IMR-90 (cell line): ENCODE measurements at regions not wholly inside any gene's neighbourhood (a gene's known extent, or its start where the extent isn't known, plus 50 kb on each side); places are given as distances from the start of the nearest gene placed in this dataset.

ENCODE experiments used
- ATAC-seq: fragments of 200-7000 bp; cut with Tn5 transposase; 2 replicates; pipeline ENCODE4 v1.9.1; 2020; ENCODE audit warnings: low read depth, mild to moderate bottlenecking, moderate library complexity
- BruUV-seq: library from RNA; stranded (reverse); fragments of 400-500 nt; replicated peaks from 2 replicates; lab custom pipeline; 2021; lab: Mats Ljungman, UMichigan
- CTCF ChIA-PET: fragments of 300-600 bp; formaldehyde crosslinking; extraction: SDS; loops from one replicate; lab custom pipeline; 2021; ENCODE audit warnings: antibody characterized with exemption; lab: Yijun Ruan, JAX
- POLR2A ChIA-PET: fragments of 300-600 bp; sonication (Branson Sonifier 250); formaldehyde crosslinking; loops from one replicate; lab custom pipeline; 2022; ENCODE audit warnings: antibody characterized with exemption; ENCODE audit not compliant: unreplicated experiment; lab: Charles Lee
- DNase-seq: peaks from one replicate; pipeline ENCODE4 v3.0.0; 2013
- H2AFZ ChIP-seq: replicated peaks from 2 replicates; pipeline ENCODE3; 2013; ENCODE audit warnings: low read length, mild to moderate bottlenecking; ENCODE audit not compliant: poor library complexity
- H2AK5ac ChIP-seq: 2 replicates; pipeline ENCODE4 v1.6.1; 2013; ENCODE audit warnings: low read depth, low read length, inconsistent platforms
- H2AK9ac ChIP-seq: replicated peaks from 2 replicates; pipeline ENCODE3; 2013; ENCODE audit warnings: mild to moderate bottlenecking, low read depth, low read length, moderate library complexity; ENCODE audit not compliant: poor library complexity
- H2BK120ac ChIP-seq: 2 replicates; pipeline ENCODE4 v1.6.1; 2013; ENCODE audit warnings: low read depth, low read length, inconsistent platforms
- H2BK15ac ChIP-seq: 3 replicates; pipeline ENCODE4 v1.6.1; 2013; ENCODE audit warnings: low read depth, low read length, inconsistent platforms
- H2BK20ac ChIP-seq: 2 replicates; pipeline ENCODE4 v1.6.1; 2013; ENCODE audit warnings: low read depth, mild to moderate bottlenecking, inconsistent platforms, low read length, moderate library complexity
- H2BK5ac ChIP-seq: 2 replicates; pipeline ENCODE4 v1.6.1; 2013; ENCODE audit warnings: mild to moderate bottlenecking, low read depth, low read length, inconsistent platforms; ENCODE audit not compliant: poor library complexity, severe bottlenecking
- H3K14ac ChIP-seq: replicated peaks from 2 replicates; pipeline ENCODE4 v1.6.1; 2013; ENCODE audit warnings: low read depth, low read length, inconsistent platforms
- H3K18ac ChIP-seq: 2 replicates; pipeline ENCODE4 v1.6.1; 2013; ENCODE audit warnings: low read depth, low read length, control low read depth
- H3K23ac ChIP-seq: 2 replicates; pipeline ENCODE4 v1.6.1; 2013; ENCODE audit warnings: low read depth, low read length, inconsistent platforms
- H3K27ac ChIP-seq: 2 replicates; pipeline ENCODE4 v1.5.1; 2013; ENCODE audit warnings: mild to moderate bottlenecking, control low read depth, low read length; ENCODE audit not compliant: insufficient read depth
- H3K27me3 ChIP-seq: 2 replicates; pipeline ENCODE4 v1.6.1; 2013; ENCODE audit warnings: low read length; ENCODE audit not compliant: control insufficient read depth, insufficient read depth
- H3K36me3 ChIP-seq: 2 replicates; pipeline ENCODE4 v1.6.1; 2013; ENCODE audit warnings: low read length, mixed read lengths; ENCODE audit not compliant: control insufficient read depth, insufficient read depth
- H3K4ac ChIP-seq: 2 replicates; pipeline ENCODE4 v1.6.1; 2013; ENCODE audit warnings: low read depth, low read length, inconsistent platforms
- H3K4me1 ChIP-seq: 2 replicates; pipeline ENCODE4 v1.6.1; 2013; ENCODE audit warnings: low read length, mixed read lengths; ENCODE audit not compliant: control insufficient read depth, insufficient read depth
- H3K4me2 ChIP-seq: 2 replicates; pipeline ENCODE4 v1.6.1; 2013; ENCODE audit warnings: low read depth, mild to moderate bottlenecking, control low read depth, low read length, moderate library complexity
- H3K4me3 ChIP-seq: 2 replicates; pipeline ENCODE4 v1.5.1; 2013; ENCODE audit warnings: low read depth, mild to moderate bottlenecking, control low read depth, low read length, moderate library complexity; ENCODE audit not compliant: insufficient read depth
- H3K56ac ChIP-seq: 2 replicates; pipeline ENCODE4 v1.6.1; 2013; ENCODE audit warnings: low read length, inconsistent platforms; ENCODE audit not compliant: insufficient read depth; ENCODE audit errors: extremely low read depth
- H3K79me1 ChIP-seq, 2 experiments: 2 replicates each; pipeline ENCODE4 v1.6.1; 2013; ENCODE audit warnings: low read length in 2 of 2, inconsistent platforms in 1 of 2, low read depth in 1 of 2
- H3K9ac ChIP-seq: 2 replicates; pipeline ENCODE4 v1.6.1; 2013; ENCODE audit warnings: low read depth, low read length, control low read depth
- H3K9me1 ChIP-seq: 2 replicates; pipeline ENCODE4 v1.6.1; 2013; ENCODE audit warnings: low read length, inconsistent platforms; ENCODE audit not compliant: insufficient read depth
- H3K9me3 ChIP-seq: 2 replicates; pipeline ENCODE4 v1.6.1; 2013; ENCODE audit warnings: low read length; ENCODE audit not compliant: control insufficient read depth, insufficient read depth
- H4K20me1 ChIP-seq: 2 replicates; pipeline ENCODE4 v1.6.1; 2013; ENCODE audit warnings: low read length, inconsistent platforms; ENCODE audit not compliant: insufficient read depth
- H4K5ac ChIP-seq: 2 replicates; pipeline ENCODE4 v1.6.1; 2013; ENCODE audit warnings: mild to moderate bottlenecking, low read depth, low read length, control low read depth
- H4K8ac ChIP-seq, 2 experiments: 2 replicates each; pipeline ENCODE4 v1.6.1; 2013; ENCODE audit warnings: low read depth in 2 of 2, low read length in 2 of 2, control low read depth in 1 of 2, inconsistent platforms in 1 of 2
- H4K91ac ChIP-seq: 2 replicates; pipeline ENCODE4 v1.6.1; 2013; ENCODE audit warnings: low read depth, low read length, inconsistent platforms; ENCODE audit not compliant: insufficient read depth
- NFE2L2 ChIP-seq: fragments of 150-350 bp; IDR thresholded peaks from 2 replicates; pipeline ENCODE4 v1.6.1; 2016; ENCODE audit warnings: low read depth, mild to moderate bottlenecking, low read length
- RFX5 ChIP-seq: IDR thresholded peaks from 2 replicates; pipeline ENCODE4 v1.8.0; 2012; ENCODE audit warnings: low read depth, mild to moderate bottlenecking, low read length, moderate library complexity
- WGBS, 2 experiments: methylation state at CpG; one replicate each; pipeline versions ENCODE4 v1.1.5 to v1.1.7; 2013; ENCODE audit warnings: missing lambda C conversion rate in 2 of 2; ENCODE audit not compliant: insufficient read length in 1 of 2; ENCODE audit errors: extremely low coverage in 2 of 2; 5-methylcytosine and 5-hydroxymethylcytosine counted together
- dilution Hi-C: fragments of 300-500 bp; cut with HindIII; formaldehyde crosslinking; loops from one replicate; pipeline ENCODE4 v1.14.3; 2018; ENCODE audit warnings: low sequenced_read_pairs; ENCODE audit not compliant: unreplicated experiment
- in situ Hi-C: fragments of 300-500 bp; cut with MboI; formaldehyde crosslinking; loops from 3 replicates; pipeline ENCODE4 v1.14.3; 2019; ENCODE audit warnings: low sequenced_read_pairs, inconsistent platforms, mixed read lengths
- intact Hi-C: fragments of 100-400 bp; cut with micrococcal nuclease; formaldehyde crosslinking; loops from 2 replicates; pipeline ENCODE4 v1.10.0; 2022
- TF ChIP-seq, protein P1 (sequence below): conservative IDR thresholded peaks from 2 replicates; pipeline ENCODE4 v1.5.1; 2012; ENCODE audit warnings: mild to moderate bottlenecking, low read depth, low read length, improper control_type of control experiment

DNA sequence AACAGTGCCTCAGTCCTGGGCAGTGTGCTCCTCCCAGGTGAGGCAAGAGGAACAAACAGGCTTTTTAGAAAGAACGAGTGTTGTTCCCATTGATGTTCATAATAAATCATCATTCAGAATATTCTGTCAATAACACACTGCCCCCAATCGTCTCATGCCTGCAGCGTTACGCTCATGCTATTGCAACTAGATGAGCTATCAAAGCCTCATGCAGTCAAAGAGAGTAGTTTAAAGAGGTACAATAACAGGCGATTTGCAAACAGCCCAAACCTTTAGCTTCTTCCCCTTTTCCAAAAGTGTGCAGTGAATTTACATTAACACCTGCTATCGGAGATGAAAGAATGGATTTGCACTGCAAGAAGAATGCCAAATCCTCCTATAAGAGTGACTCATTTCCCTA, 1164.7 kb upstream of the MAP3K7 start:
- Histone ChIP-seq H3K36me3 (no peaks in the 10 kb centered on the region), H3K14ac (no peak overlapping the region), H4K91ac (no peak overlapping the region), H3K4ac (no peak overlapping the region), H3K27me3 (no peaks in the 10 kb centered on the region), H3K79me1 (no peaks in the 10 kb centered on the region), H3K4me3 (no peak overlapping the region), H3K56ac (no peak overlapping the region), H2AFZ (no peak overlapping the region), H3K9me1 (no peaks in the 10 kb centered on the region), H4K8ac (no peak overlapping the region), H3K23ac (no peak overlapping the region), H2BK20ac (no peak overlapping the region), H3K4me2 (no peak overlapping the region), H3K27ac (no peak overlapping the region), H2BK120ac (no peak overlapping the region), H2AK9ac (no peak overlapping the region), H4K20me1 (no peaks in the 10 kb centered on the region), H4K5ac (no peak overlapping the region), H2AK5ac (no peak overlapping the region), H3K4me1 (no peaks in the 10 kb centered on the region), H3K9me3 (no peaks in the 10 kb centered on the region), H2BK5ac (no peak overlapping the region), H3K18ac (no peak overlapping the region), H2BK15ac (no peak overlapping the region), H3K9ac (no peak overlapping the region)
- in situ Hi-C loops (no loop called here), intact Hi-C loops (no loop called here), dilution Hi-C loops (no loop called here)
- TF ChIP-seq NFE2L2 (no peak), RFX5 (no peak)
- TF ChIP-seq, protein P1, sequence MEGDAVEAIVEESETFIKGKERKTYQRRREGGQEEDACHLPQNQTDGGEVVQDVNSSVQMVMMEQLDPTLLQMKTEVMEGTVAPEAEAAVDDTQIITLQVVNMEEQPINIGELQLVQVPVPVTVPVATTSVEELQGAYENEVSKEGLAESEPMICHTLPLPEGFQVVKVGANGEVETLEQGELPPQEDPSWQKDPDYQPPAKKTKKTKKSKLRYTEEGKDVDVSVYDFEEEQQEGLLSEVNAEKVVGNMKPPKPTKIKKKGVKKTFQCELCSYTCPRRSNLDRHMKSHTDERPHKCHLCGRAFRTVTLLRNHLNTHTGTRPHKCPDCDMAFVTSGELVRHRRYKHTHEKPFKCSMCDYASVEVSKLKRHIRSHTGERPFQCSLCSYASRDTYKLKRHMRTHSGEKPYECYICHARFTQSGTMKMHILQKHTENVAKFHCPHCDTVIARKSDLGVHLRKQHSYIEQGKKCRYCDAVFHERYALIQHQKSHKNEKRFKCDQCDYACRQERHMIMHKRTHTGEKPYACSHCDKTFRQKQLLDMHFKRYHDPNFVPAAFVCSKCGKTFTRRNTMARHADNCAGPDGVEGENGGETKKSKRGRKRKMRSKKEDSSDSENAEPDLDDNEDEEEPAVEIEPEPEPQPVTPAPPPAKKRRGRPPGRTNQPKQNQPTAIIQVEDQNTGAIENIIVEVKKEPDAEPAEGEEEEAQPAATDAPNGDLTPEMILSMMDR, result no peak
- no CpG with 5 or more reads among the region's 6 CpGs for WGBS, 2 experiments
- ChIA-PET POLR2A (no interaction called here), CTCF (no interaction called here)
- ATAC-seq, result no peak
- DNase-seq, result no peak
- BruUV-seq, result no TSS peak
